BJ (cell line): ENCODE measurements at regions not wholly inside any gene's neighbourhood (a gene's known extent, or its start where the extent isn't known, plus 50 kb on each side); places are given as distances from the start of the nearest gene placed in this dataset.

Experiments
- CTCF ChIA-PET: fragments of 350-600 bp; formaldehyde crosslinking; extraction: SDS; loops from one replicate; lab custom pipeline; 2021; ENCODE audit warnings: antibody characterized with exemption, inconsistent platforms; lab: Yijun Ruan, JAX
- POLR2A ChIA-PET: fragments of 300-600 bp; sonication (Branson Sonifier 250); formaldehyde crosslinking; extraction: SDS; loops from one replicate; lab custom pipeline; 2021; ENCODE audit warnings: antibody characterized with exemption; lab: Charles Lee
- DNase-seq: peaks from one replicate; pipeline ENCODE4 v3.0.0-alpha.2; 2011; ENCODE audit warnings: low read depth
- H3K27me3 ChIP-seq: 2 replicates; pipeline ENCODE4 v1.6.0; 2011; ENCODE audit warnings: low read length; ENCODE audit not compliant: control insufficient read depth, insufficient read depth
- H3K36me3 ChIP-seq: 2 replicates; pipeline ENCODE4 v1.5.1; 2011; ENCODE audit warnings: low read length; ENCODE audit not compliant: control insufficient read depth, insufficient read depth
- H3K4me3 ChIP-seq: 2 replicates; pipeline ENCODE4 v1.5.1; 2011; ENCODE audit warnings: low read depth, mild to moderate bottlenecking, control low read depth, low read length
- CTCF ChIP-seq: IDR thresholded peaks from 2 replicates; pipeline ENCODE4 v1.5.1; 2011; ENCODE audit warnings: low read depth, mild to moderate bottlenecking, control low read depth, inconsistent platforms, low read length, moderate library complexity; ENCODE audit not compliant: insufficient read depth

DNA sequence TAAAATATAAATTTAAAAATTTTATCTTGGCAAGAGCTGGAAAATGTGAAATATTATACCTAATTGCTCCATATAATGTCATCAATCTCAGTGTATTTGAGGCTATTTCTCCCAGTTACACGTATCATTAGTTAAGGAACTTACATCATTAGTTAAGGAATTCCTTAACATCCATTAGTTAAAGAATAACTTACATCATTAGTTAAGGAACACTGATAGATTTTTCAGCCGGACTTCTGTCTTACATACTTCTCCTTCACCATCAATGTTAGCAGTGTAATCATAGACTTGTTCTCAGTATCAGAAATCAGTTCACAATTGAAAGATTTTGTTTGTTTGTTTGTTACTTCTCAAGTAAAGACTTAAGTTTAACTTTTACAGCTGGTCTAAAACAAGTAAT lies 524.4 kb upstream of the CHD1 start:
- Histone ChIP-seq H3K4me3 (no peak overlapping the region), H3K27me3 (no peaks in the 10 kb centered on the region), H3K36me3 (no peaks in the 10 kb centered on the region)
- POLR2A ChIA-PET = no interaction called here
- no peak for TF ChIP-seq CTCF
- CTCF ChIA-PET = no interaction called here
- DNase-seq = no peak

- POLR2A ChIA-PET = no interaction called here
- no peaks in the 10 kb centered on the region for H3K27me3 ChIP-seq
- no peak for TF ChIP-seq CTCF
- H3K4me3 ChIP-seq = no peak overlapping the region
- CTCF ChIA-PET = no interaction called here
- no peak for DNase-seq
- H3K36me3 ChIP-seq = no peaks in the 10 kb centered on the region
Observed at GRCh38 chr5:99449786-99450185, 521.0 kb upstream of the CHD1 start.

- no peak overlapping the region for H3K4me3 ChIP-seq
- ChIA-PET POLR2A (no interaction called here), CTCF (no interaction called here)
- H3K36me3 ChIP-seq = no peaks in the 10 kb centered on the region
- TF ChIP-seq CTCF = no peak
- H3K27me3 ChIP-seq = no peaks in the 10 kb centered on the region
- DNase-seq = no peak
Observed at GRCh38 chr5:99445805-99446204, 517.0 kb upstream of the CHD1 start.

GRCh38 chr5:99441235-99441634 lies 512.4 kb upstream of the CHD1 start:
- no peak for TF ChIP-seq CTCF
- H3K4me3 ChIP-seq = no peak overlapping the region
- no peaks in the 10 kb centered on the region for H3K27me3 ChIP-seq
- CTCF ChIA-PET = no interaction called here
- DNase-seq = no peak
- no peaks in the 10 kb centered on the region for H3K36me3 ChIP-seq
- POLR2A ChIA-PET = no interaction called here

DNA sequence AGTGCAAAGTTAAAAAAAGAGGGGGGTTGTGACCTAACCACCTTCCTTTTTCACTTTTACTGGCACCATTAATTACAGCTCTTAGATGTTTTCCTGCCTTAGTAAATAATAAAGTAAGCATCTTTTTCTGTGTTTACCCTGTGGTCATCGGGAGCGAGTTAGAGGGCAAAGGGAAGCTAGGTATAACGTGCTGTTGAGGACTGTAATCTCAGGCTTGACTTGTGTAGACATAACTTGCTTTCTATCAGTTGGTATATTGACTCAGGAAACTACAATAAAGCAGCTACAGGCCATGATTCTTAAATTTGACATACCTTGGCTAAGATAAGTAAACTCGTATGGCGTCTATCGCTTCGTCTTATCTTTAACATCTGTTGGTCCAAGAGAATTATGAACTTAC lies 509.8 kb upstream of the CHD1 start:
- Histone ChIP-seq H3K4me3 (no peak overlapping the region), H3K27me3 (no peaks in the 10 kb centered on the region), H3K36me3 (no peaks in the 10 kb centered on the region)
- ChIA-PET CTCF (no interaction called here), POLR2A (no interaction called here)
- no peak for TF ChIP-seq CTCF
- DNase-seq = no peak
